ENCODE measurements at regions not wholly inside any gene's neighbourhood (a gene's known extent, or its start where the extent isn't known, plus 50 kb on each side); places are given as distances from the start of the nearest gene placed in this dataset.

- no peak for TF ChIP-seq CTCF (IDR thresholded peaks at IDR 0.05)
- no peak for TF ChIP-seq POLR2A (IDR thresholded peaks at IDR 0.05)
Measured at GRCh38 chrX:10089378-10089795, 67.4 kb upstream of the CLCN4 start.

Measured in lower leg skin (tissue), 3 donors.